Gastroesophageal sphincter (tissue), 3 donors: ENCODE measurements at regions not wholly inside any gene's neighbourhood (a gene's known extent, or its start where the extent isn't known, plus 50 kb on each side); places are given as distances from the start of the nearest gene placed in this dataset.

Experiments
- EP300 ChIP-seq: sonication (generic); formaldehyde crosslinking; IDR thresholded peaks from one replicate; pipeline ENCODE4 v1.6.1; 2017; ENCODE audit warnings: antibody characterized with exemption, mild to moderate bottlenecking
- TF ChIP-seq, protein P1 (sequence below), 4 experiments: fragments of 200-600 bp in 2 of 4; fragments of 450-650 bp in 2 of 4; sonication (generic) in 1 of 4; IDR thresholded peaks; one replicate each; pipeline ENCODE4 v1.5.1; 2017 to 2019; ENCODE audit warnings: antibody characterized with exemption in 4 of 4, mild to moderate bottlenecking in 2 of 4, moderate library complexity in 2 of 4

GRCh38 chr13:55727683-55728082 is 1413.0 kb upstream of the PRR20A start:
- TF ChIP-seq, protein P1, sequence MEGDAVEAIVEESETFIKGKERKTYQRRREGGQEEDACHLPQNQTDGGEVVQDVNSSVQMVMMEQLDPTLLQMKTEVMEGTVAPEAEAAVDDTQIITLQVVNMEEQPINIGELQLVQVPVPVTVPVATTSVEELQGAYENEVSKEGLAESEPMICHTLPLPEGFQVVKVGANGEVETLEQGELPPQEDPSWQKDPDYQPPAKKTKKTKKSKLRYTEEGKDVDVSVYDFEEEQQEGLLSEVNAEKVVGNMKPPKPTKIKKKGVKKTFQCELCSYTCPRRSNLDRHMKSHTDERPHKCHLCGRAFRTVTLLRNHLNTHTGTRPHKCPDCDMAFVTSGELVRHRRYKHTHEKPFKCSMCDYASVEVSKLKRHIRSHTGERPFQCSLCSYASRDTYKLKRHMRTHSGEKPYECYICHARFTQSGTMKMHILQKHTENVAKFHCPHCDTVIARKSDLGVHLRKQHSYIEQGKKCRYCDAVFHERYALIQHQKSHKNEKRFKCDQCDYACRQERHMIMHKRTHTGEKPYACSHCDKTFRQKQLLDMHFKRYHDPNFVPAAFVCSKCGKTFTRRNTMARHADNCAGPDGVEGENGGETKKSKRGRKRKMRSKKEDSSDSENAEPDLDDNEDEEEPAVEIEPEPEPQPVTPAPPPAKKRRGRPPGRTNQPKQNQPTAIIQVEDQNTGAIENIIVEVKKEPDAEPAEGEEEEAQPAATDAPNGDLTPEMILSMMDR (IDR thresholded peaks at IDR 0.05) = no peak
- no peak for TF ChIP-seq EP300
